SHP77 treated with DMSO at 0.1 percent for 48 hours (cell line): ENCODE measurements at regions not wholly inside any gene's neighbourhood (a gene's known extent, or its start where the extent isn't known, plus 50 kb on each side); places are given as distances from the start of the nearest gene placed in this dataset.

Experiments used
- DNase-seq: peaks from one replicate; lab custom pipeline; 2025; lab: John Stamatoyannopoulos, UW

DNA sequence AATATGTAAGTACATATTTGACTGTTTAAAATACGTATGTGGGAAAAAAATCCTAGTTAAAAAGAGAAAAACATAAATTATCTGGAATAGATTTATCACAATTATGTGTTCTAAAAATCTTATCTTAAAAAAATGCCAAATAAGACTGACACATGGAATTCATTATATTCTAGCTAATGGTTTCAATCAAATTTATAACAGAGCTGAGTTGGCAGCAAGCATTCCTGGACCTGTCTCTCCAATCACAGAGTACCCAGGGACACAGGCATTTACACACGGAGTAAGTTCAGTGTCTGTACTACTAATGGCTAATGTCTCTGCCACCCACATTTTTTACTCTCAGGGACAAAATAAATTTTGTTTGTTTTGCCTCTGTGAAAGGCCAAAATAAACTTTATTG lies 122.3 kb downstream of the RPS12 start:
- DNase-seq: no peak

DNA sequence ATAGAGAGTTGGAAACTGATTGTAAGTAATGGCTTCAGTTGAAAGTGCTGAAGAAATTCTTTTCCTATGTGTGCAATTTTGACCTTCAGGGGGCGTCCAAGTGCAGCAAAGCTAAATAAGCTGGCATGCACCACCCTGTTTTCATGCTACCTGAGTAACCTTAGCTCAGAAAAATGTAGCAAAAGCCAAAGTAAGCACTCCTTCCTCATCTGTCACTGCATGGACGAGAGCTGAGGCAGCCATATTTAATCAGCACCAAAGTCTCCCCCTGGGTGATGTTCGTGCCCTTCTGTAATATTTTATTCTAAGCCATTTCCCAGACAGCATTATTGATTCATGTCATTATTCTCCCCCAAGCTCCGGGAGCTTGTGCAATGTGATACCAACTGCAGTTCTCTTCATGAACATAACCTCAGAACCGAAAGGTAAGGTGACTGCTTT lies 123.1 kb downstream of the RPS12 start:
- peak; percentile 42 for DNase-seq

GRCh38 chr6:132948889-132949288 lies 134.5 kb downstream of the RPS12 start:
- DNase-seq: no peak

DNA sequence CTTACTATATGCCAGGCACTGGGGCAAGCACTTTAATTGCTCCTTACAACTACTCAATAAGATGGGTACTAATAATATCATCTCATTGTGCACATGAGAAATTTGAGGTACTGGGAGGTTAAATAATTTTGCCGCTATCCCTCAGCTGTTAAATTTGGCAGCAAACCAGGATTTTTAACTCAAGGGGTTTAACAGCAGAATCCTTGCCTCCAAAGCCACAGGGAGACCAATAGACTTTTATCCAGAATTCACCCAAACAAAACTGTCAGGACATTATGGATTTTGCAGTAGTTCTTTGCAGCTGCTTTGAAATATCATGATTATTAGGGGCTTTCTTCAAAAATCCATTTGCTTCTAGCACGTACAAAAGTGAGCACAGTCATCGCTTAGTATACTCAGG lies 136.2 kb downstream of the RPS12 start:
- DNase-seq: no peak

DNA sequence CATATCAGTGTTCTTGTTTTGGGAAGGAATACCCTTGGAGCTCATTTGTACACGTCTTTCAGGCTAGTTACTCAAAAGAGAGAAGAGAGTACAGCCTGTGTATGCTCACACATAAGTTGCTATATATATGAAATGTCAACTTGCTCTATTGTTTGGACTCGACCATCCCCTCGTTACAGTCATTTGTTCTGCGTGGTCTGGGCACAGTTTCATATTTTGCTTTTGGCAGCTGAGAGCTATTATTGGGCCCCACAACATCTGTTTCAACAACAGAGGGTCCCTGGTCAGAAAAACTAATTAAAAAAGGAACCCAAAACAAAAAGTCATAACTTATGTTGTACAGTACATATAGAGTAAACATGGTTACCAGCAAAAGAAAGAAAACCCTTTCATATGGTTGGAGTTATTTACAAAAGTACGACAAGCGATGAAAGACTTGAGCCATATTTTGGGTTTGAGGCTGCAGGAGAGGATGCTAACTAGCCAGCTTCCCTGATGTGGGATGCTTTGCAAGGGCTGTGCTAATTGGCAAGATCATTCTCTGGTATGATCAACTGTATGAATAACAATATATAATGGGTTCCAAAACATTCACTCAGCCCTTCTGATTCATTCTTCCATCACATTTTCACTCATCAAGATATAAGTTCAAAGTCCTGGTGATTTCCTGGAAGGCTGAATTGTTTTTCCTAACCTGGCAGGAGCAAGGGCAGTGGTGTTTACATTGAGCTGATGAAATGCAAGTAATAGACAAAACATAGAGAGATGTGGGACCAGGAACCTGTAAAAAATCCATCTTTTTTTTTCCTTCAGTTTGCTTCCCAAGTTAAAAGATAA lies 137.9 kb downstream of the RPS12 start:
- no peak for DNase-seq

GRCh38 chr6:132952986-132953385 lies 138.6 kb downstream of the RPS12 start:
- DNase-seq: no peak

DNA sequence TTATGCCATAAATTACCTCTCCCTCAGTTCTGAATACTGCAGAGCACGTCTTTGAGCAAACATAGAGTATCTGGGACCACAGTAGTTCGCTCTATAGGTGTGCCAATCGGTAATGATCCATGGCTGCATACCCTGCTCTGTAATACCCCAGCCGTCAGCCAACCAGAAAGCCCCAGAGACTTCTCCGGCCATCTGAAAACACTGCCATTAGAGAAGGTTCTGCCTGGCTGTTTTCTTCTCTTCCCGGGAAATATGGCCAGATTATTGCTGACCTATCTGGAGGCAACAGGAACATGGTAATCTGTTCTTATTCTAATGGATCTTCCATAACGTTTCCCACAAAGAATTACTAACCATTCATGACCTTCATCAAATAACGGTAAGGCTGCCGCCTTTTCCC lies 139.9 kb downstream of the RPS12 start:
- no peak for DNase-seq

DNA sequence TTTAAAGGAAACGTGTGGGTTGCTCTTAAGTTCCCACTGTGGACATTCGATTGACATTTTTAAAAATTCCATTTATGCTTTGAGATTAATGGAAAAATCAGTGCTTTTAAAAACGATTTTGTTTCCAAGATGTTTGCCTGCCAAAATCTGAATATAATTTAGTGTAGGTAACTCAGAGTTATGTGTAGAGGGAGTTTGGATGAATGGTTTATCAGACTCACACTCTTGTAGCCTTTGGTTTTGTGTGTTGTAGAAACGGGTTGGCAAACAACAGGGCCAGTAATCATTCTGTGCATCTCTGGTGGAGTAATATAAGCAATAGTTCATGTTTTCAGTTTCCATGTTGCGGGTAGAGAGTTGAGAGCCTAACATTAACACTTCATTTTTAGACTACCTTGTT lies 140.6 kb downstream of the RPS12 start:
- no peak for DNase-seq

GRCh38 chr6:132959639-132960326 lies 145.4 kb downstream of the RPS12 start:
- no peak for DNase-seq

DNA sequence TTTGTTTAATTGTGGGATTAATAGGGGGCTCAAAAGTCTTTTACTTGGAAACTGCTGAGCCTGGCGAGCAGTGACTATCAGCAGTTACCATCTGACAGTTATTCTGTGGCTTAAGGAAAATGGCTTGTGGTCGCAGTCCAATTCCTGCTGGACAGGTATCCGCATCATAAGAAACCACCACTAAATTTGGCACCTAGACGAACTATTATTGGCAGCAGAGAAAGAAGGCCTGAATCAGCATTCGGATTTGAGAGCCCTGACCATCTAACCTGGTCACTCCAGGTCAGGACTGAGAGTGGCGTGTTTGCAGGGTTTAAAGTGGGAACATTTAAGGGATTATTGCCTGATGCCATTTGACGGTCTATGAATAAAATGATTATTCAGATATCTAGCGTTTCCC lies 146.4 kb downstream of the RPS12 start:
- DNase-seq: no peak

GRCh38 chr6:132961122-132961521 lies 146.8 kb downstream of the RPS12 start:
- no peak for DNase-seq

DNA sequence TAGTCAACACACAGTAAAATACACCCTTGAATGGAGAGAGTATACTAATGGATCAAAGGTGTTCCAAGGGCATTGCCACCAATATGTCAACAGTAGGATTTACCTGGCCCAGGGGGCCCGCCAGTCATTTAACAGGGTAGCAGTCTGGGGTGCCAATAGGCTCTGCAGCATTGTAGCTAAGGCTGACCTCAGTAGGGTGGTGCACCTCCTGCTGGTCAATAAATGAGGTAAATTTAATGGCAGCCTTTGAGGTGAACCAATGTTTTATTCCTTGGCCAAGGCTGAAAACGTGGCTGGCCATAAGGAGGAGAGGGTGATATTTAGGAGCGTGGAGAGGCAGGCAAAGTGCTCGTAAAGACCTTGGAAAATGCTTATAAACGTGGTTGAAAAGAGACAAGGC lies 147.2 kb downstream of the RPS12 start:
- no peak for DNase-seq

- peak; percentile 71 for DNase-seq
Observed at GRCh38 chr6:132962936-132963868, 148.8 kb downstream of the RPS12 start.

GRCh38 chr6:132964101-132964867 lies 149.9 kb downstream of the RPS12 start:
- peak; percentile 82 for DNase-seq

DNA sequence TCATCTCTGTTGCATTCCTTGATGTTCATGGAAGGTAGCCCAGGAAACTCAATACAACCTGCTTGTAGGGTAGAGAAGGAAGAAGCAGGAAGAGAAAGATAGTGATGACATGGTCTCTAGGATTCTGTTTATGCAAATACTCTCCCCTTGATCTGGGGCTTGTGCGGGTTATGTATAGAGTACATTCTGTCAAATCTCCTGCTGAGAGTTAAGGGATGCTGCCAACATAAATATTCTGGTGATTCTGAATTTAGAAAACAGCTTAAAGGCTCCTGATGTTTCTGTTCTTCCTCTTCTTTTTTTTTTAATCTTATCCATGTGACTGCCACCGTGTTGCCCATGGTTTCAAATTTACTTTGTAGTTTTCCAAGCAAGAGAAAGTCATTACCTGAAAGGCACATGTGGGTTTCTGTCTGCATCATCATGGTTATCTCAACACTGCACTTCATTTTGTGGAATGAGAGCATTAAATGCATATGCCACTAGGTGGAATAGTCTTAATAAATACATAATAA lies 150.6 kb downstream of the RPS12 start:
- no peak for DNase-seq

GRCh38 chr6:132967871-132968270 lies 153.5 kb downstream of the RPS12 start:
- DNase-seq: no peak

DNA sequence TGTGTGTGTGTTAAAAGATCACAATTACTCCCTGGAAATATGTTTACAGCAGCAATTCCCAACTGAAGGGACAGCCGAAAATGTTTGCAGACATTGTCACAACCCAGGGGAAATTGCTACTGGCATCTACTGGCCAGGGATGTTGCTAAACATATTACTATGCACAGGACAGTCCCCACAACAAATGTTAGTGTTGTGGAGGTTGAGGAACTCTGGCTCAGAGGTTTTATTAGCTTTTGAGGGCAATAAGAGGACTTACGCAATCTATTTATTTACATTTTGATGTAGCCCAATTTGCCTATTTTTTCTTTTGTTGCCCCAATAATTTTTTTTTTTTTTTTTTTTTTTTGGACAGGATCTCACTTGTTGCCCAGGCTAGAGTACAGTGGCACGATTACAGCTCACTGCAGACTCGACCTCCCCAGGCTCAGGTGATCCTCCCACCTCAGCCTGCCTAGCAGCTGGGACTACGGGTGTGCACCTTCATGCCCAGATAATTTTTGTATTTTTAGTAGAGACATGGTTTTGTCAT lies 154.1 kb downstream of the RPS12 start:
- DNase-seq: no peak

- DNase-seq: no peak
Observed at GRCh38 chr6:132969196-132969595, 154.8 kb downstream of the RPS12 start.

DNA sequence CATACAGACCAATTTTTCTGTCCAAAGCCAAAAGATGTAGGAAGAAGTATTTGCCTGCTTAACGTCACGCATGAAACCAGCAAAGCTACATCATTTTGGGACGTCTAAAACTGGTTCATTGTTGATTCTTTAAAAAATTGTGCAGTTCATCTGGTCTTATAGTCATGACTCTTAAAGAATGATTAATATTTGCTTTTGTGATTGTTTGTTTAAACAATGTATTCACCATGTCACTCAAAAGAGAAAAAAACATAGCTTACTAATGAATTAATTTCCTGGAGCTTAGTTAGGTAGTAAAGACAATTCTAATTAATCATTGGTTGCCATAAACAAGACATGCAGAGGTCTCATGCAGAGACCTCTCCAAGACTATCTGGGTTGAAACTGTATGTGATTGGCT lies 157.3 kb downstream of the RPS12 start:
- no peak for DNase-seq

GRCh38 chr6:132972254-132972653 lies 157.9 kb downstream of the RPS12 start:
- no peak for DNase-seq

GRCh38 chr6:132972971-132973370 lies 158.6 kb downstream of the RPS12 start:
- no peak for DNase-seq
